ENCODE measurements at regions not wholly inside any gene's neighbourhood (a gene's known extent, or its start where the extent isn't known, plus 50 kb on each side); places are given as distances from the start of the nearest gene placed in this dataset.
"Not testable (repeated sequence)": the region's sequence is repeated elsewhere in the genome, so short reads cannot be mapped to it uniquely, and the experiment has no call there.

- TF ChIP-seq POLR2AphosphoS5 (IDR thresholded peaks at IDR 0.05) (no peak), CTCF (IDR thresholded peaks at IDR 0.05) (no peak), POLR2A (IDR thresholded peaks at IDR 0.05) (no peak)
- H3K9me3 ChIP-seq = no peaks in the 10 kb centered on the region
- no peak overlapping the region for H3K27ac ChIP-seq
- no peaks in the 10 kb centered on the region for H3K27me3 ChIP-seq (replicated peaks; ENCODE audit: insufficient read depth)
- no peak for DNase-seq (ENCODE audit: low spot score)
- no peaks in the 10 kb centered on the region for H3K36me3 ChIP-seq
- intact Hi-C loops (cut with DNase I) = no loop called here
- WGBS = 90% methylated on average over 1 of the region's 1 CpG
- no peak overlapping the region for H3K4me3 ChIP-seq
- no peaks in the 10 kb centered on the region for H3K4me1 ChIP-seq (replicated peaks)
Measured at GRCh38 chr5:57871496-57871895, 388.9 kb upstream of the ACTBL2 start.

- H3K36me3 ChIP-seq; H3K4me1 ChIP-seq (replicated peaks); H3K27ac ChIP-seq; intact Hi-C loops (cut with DNase I); DNase-seq (ENCODE audit: low spot score); H3K4me3 ChIP-seq; H3K9me3 ChIP-seq; H3K27me3 ChIP-seq (replicated peaks; ENCODE audit: insufficient read depth): not testable (repeated sequence)
- 100% methylated on average over 8 of the region's 14 CpGs for WGBS
Measured at GRCh38 chr5:57870267-57870666, 387.7 kb upstream of the ACTBL2 start.

- Histone ChIP-seq H3K4me3 (no peak overlapping the region), H3K9me3 (no peaks in the 10 kb centered on the region), H3K36me3 (no peaks in the 10 kb centered on the region), H3K27ac (no peak overlapping the region), H3K4me1 (replicated peaks) (peaks cover 2% of the 10 kb centered on the region), H3K27me3 (replicated peaks; ENCODE audit: insufficient read depth) (no peaks in the 10 kb centered on the region)
- DNase-seq (ENCODE audit: low spot score) = no peak
- TF ChIP-seq POLR2AphosphoS5 (IDR thresholded peaks at IDR 0.05) (no peak), POLR2A (IDR thresholded peaks at IDR 0.05) (no peak), CTCF (IDR thresholded peaks at IDR 0.05) (no peak)
- WGBS = 86% methylated on average over 2 of the region's 2 CpGs
- intact Hi-C loops (cut with DNase I) = no loop called here
Measured at GRCh38 chr5:57863661-57864060, 381.1 kb upstream of the ACTBL2 start.

GRCh38 chr5:57862942-57863341, 380.3 kb upstream of the ACTBL2 start:
- no peak for DNase-seq (ENCODE audit: low spot score)
- TF ChIP-seq POLR2AphosphoS5 (IDR thresholded peaks at IDR 0.05) = no peak
- TF ChIP-seq POLR2A (IDR thresholded peaks at IDR 0.05) = no peak
- TF ChIP-seq CTCF (IDR thresholded peaks at IDR 0.05) = no peak
- Histone ChIP-seq H3K4me3 (no peak overlapping the region), H3K4me1 (replicated peaks) (peaks cover 2% of the 10 kb centered on the region), H3K27me3 (replicated peaks; ENCODE audit: insufficient read depth) (no peaks in the 10 kb centered on the region), H3K9me3 (no peaks in the 10 kb centered on the region), H3K36me3 (no peaks in the 10 kb centered on the region), H3K27ac (peak overlapping the region; percentile 8 to 38)
- 50% methylated on average over 4 of the region's 4 CpGs for WGBS
- intact Hi-C loops (cut with DNase I) = no loop called here

- Histone ChIP-seq H3K36me3 (no peaks in the 10 kb centered on the region), H3K4me1 (replicated peaks) (peaks cover 2% of the 10 kb centered on the region), H3K9me3 (no peaks in the 10 kb centered on the region), H3K4me3 (no peak overlapping the region), H3K27me3 (replicated peaks; ENCODE audit: insufficient read depth) (no peaks in the 10 kb centered on the region), H3K27ac (peak overlapping the region; percentile 8 to 38)
- WGBS = 9% methylated on average over 5 of the region's 5 CpGs
- DNase-seq (ENCODE audit: low spot score) = peak; percentile 82
- no peak for TF ChIP-seq POLR2A (IDR thresholded peaks at IDR 0.05)
- peak; percentile 93 for TF ChIP-seq POLR2AphosphoS5 (IDR thresholded peaks at IDR 0.05)
- intact Hi-C loops (cut with DNase I) = no loop called here
Measured at GRCh38 chr5:57862471-57862911, 379.9 kb upstream of the ACTBL2 start.

GRCh38 chr5:57859626-57860025, 377.0 kb upstream of the ACTBL2 start:
- TF ChIP-seq POLR2A (IDR thresholded peaks at IDR 0.05) (no peak), CTCF (IDR thresholded peaks at IDR 0.05) (no peak), POLR2AphosphoS5 (IDR thresholded peaks at IDR 0.05) (no peak)
- intact Hi-C loops (cut with DNase I) = no loop called here

More at GRCh38 chr5:57859626-57860025, 377.0 kb upstream of the ACTBL2 start:
- H3K4me3 ChIP-seq = no peak overlapping the region
- H3K36me3 ChIP-seq = no peaks in the 10 kb centered on the region
- no peak for DNase-seq (ENCODE audit: low spot score)
- no peaks in the 10 kb centered on the region for H3K9me3 ChIP-seq
- WGBS = 92% methylated on average over 3 of the region's 3 CpGs
- no peak overlapping the region for H3K27ac ChIP-seq
- H3K4me1 ChIP-seq (replicated peaks) = peaks cover 2% of the 10 kb centered on the region
- no peaks in the 10 kb centered on the region for H3K27me3 ChIP-seq (replicated peaks; ENCODE audit: insufficient read depth)
